GM19025 (cell line): ENCODE measurements at regions not wholly inside any gene's neighbourhood (a gene's known extent, or its start where the extent isn't known, plus 50 kb on each side); places are given as distances from the start of the nearest gene placed in this dataset.
"Not testable (repeated sequence)": the region's sequence is repeated elsewhere in the genome, so short reads cannot be mapped to it uniquely, and the experiment has no call there.

Source experiments
- ATAC-seq: cut with Tn5 transposase; IDR thresholded peaks from one replicate; pipeline ENCODE4 v1.9.1; 2021; ENCODE audit warnings: mild to moderate bottlenecking, low read depth, moderate library complexity; ENCODE audit not compliant: unreplicated experiment

DNA sequence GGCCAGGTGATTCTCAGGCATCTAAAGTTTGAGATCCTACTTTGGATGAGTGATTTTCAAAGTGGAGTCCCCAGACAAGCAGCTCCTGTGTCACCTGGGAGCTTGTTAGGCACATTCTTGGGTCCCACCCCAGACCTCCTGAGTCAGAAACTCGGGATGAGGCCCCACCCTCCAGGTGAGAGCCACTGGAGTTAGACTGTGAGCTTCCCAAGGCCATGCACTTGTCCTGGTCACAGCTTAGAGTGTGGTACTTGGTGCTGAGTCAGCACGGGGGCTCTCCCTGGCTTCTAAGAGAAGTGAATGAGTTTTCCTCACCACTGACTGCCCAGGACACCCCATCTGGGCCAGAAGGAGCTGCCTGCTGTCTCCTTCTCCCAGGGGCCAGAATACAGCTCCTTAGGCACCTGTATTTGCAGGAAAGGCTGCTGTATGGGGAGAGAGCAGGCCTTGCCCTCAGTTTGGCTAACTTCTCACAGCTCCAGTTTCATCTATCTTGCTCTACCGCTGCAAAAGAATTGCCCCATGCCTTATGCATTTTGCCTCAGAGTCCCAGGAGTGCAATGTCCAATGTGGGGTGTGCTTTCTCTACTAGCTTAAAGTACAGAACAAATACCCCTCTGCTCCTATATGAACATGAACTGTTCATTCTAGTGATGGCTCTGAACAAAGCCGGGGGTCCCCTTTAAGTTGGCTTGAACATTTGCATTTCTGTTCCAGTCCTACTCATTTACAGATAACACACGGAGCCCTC is 98.1 kb downstream of the PSMG1 start:
- ATAC-seq, result no peak

DNA sequence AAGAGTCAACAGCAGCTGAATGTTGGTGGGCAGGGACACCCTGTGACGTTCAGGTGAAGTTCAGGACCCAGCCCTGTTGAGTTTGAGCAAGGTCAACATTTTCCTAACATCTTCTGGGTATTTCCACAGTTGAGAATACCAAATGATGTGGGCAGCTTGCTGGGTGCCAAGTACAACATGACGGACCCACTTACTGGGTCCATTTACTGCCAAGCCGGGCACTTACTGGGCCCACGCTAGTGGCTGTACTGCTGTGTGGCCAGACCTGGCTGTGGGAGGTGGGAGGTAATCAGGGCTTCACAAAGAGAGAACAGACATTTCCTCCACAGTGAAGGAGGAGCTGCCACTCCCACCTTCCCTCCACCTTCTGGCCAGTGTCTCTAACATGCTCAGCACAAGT is 99.2 kb downstream of the PSMG1 start:
- no peak for ATAC-seq

DNA sequence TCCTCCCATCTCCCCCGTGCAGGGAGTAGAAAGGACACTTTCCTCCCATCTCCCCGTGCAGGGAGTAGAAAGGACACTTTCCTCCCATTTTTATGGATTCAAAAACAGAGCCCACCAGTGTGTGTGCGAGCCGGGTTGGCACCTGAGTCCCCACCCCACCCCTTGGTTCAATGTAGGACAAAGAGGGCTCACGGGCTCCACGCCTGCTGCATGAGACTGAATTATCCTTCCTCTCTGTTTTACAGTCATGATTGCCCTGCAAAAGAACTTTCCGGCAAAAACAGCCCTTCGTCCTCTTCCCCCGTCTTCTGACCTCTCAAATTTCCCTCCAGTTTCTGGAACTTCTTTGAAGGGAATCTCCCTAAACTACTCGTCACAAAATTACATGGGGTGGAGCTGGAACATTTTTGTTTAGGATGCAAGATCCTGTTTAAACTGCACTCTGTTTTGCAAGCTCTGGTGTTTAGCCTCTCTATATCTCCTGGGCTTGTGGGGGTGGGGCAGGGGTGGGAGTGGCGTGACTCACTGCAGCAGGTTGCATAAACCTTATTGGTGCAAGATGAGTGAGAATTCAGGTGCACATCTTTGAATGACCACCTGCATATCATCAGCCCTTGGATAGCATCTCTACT is 99.8 kb downstream of the PSMG1 start:
- ATAC-seq, result no peak

DNA sequence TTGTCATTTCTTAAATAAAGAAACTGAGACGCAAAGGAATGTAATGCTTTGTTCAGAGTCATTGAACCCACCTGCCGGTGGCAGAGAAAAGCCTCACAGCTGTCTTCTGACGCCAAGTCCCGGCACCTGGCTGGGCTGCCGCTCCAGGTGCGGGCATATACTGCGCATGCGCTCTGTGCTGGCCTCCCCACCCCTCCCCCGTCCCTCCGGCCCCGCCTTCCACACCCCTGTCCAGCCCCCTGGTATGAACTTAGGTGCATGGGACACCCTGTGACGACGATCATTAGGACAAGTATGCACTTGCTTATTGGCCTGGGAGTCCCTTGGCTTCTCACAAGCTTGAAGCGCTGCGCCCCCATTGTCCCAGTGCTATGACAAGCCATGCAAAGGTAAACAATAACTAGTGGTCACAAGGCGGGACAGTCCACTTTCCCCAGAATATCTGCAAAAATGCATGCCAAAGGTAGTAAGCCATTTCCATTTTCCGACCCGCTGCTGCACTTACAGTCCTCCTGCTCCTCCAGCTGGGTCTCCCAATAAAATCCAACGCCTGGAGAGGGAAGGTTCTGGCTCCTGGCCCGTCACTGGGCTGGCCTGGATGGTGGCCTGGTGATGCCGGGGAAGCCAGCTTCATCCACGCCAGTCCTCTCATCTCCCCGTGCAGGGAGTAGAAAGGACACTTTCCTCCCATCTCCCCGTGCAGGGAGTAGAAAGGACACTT is 100.4 kb downstream of the PSMG1 start:
- no peak for ATAC-seq

DNA sequence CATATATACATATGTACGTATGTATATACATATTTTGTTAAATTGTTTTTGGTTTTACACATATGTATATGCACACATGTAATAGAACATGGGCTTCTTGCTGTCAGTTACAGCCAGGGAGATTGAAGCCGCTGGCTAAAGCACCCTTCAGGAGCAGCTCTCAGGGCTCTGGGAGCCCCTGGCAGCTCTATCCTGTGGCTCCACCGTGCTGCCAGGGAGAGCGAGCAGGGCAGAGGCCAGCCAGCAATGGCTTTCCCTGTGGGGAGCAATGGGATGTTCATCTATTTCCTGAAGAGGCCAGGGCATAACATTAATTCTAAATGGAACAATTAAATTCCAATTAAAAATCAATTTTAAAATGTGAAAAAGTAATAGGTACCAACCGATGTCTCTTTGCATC is 102.9 kb downstream of the PSMG1 start:
- no peak for ATAC-seq

DNA sequence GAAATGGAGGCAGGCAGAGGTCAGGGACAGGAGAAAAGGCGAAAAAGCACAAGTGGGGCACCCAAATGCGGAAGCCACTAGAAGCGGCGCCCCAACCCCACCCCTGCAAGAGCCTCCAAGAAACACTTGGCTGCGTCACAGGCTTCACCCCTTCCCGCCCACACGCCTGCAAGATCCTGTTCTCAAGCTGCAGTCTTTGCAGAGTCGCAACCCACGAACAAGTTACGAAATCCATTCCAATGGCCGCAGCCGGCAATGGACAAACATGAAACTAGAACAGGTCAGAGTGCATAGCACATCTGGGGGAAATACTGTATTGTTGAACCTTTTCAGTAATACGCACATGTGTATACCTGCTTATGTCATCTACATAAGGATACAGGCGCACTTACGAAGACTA is 103.6 kb downstream of the PSMG1 start:
- ATAC-seq, result no peak

DNA sequence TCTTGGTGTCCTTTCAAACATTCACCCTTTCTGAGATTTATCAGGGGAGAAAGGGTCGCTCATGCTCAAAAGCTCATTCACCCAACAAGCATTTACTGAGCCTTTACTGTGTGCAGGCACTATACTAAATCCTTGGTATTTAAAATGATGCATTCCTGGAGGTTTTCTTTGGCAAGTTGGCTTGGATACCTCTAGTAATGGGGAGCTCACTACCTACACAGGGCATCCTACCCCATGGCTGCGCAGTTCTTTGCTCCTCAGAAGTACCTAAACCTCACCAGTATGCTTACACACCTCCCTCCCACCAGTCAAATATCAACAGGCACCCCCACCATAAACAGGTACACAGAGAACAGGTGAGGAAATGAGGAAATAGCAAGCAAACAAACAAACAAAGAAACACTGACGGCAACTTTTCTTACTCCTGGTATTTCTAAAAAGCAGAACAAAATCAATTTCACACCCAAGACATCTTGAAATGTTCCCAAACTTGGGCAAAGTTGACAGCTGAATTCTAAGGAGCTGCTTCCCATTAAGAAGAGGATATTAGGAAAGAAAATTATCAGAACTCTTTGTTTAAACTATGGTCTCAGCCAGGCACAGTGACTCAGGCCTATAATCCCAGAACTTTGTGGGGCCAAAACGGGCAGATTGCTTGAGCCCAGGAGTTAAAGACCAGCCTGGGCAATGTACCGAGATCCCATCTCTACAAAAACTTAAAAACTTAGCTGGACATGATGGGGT is 104.8 kb downstream of the PSMG1 start:
- no peak for ATAC-seq

DNA sequence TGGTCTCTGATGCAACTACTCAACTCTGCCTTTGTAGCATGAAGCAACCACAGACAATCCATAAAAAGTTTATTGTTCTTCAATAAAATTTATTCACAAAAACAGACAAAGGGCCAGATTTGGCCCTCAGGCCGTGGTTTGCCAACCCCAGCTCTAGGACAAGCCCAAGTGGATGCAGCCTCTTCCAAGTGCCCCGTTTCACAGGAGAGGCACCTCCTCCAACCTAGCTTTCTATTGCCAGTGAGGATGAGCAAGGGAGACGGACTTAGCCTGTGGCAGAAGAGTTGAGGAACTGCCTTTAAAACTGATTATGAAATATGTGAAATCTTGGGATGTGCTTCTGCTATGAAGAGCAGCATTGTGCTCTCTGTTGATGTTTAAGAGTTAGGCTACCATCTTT is 105.4 kb downstream of the PSMG1 start:
- ATAC-seq, result no peak

DNA sequence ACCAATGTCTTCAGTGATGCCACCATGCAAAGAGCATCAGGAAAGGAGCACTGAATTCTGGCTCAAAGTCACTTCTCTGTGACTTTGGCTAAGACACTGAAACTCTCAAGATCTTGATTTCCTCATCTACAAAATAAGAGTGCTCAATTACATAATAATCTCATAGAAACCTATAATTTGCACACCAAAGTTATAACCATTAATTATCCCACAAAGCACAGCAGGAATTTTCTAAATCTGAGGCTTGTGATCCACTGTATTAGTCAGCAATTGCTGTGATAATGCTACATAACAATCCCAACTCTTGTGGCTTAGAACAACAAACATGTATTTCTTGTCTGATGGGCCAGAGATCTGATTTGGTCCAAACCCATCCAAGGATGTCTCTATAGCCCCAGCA is 108.7 kb downstream of the PSMG1 start:
- ATAC-seq, result no peak

DNA sequence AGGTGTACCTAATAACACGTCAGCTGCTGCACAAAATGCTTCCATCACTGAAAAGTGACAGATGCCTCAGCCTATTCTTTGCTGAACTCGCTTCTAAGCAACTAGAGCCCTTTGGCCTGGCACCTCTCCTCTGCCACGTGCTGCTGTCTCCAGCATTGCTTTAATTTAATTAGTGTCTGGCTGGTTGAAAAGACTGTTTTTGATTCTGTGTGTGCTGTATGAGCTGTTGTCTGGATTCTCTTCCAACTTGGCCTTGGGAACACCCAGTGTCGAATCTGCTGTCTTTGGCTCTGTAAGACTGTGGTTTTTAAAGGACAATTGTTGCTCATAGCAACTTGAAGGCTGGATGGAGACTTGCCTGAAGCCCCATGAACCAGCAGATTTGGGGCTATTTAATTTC is 109.5 kb downstream of the PSMG1 start:
- no peak for ATAC-seq

DNA sequence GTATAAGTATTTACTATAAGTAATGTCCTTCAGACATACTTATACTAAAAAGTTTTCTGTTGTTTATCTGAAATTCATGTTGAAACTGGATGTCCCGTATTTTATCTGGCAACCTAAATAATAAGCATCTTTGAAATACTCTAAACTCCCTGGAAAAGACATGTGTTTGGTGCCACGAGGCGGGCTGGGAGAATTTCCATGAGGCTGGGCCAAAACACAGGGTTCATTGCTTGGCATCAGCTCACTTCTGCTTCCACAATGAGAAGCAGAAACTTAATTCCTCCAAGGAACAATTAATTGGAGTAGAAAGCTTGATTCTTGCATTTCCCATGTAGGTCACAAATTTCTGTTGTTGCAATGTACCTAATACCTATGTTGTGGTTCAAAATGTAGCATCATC is 110.2 kb downstream of the PSMG1 start:
- ATAC-seq, result no peak

DNA sequence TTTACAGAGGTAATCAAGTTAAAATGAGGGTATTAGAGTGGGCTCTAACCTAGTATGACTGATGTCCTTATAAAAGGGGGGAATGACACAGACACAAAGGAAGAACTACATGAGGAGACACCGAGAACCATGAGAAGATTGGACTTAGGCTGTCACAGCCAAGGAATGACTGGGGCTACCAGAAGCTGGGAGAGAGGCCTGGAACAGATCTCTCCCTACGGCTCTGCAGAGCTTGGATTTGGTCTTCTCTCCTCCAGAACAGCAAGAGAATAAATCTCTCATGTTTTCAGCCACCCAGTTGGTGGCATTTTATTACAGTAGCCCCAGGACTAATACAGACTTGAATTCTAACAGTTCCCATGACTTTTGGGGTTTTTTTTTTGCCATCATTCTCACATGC is 110.8 kb downstream of the PSMG1 start:
- ATAC-seq, result no peak

DNA sequence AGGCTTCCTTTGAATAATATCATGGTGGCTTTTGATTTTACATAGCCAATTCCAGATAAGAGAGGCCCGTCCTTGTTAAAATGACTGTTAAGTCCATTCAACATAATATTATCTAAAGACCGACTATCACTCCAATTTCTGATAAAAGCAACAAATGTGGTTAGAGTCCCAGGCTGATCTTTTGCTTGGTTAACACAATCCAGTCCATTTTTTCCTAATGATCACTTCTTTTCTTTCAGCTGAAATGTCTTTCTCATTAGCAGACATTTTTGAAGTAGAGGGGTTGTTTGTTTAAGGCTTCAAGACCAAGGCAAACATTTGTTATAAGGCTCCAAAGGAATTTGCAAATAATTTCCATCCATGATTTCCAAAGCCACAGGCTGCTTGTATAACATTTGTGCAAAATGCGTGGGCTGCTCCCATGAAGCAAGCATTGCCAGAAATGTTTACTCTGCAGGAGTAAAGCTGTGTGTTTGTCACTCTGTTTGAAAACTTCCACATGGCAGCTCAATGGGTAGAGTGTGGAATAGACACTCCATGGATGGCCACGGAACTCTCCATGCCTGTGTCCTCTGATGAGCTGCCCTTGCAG is 111.5 kb downstream of the PSMG1 start:
- no peak for ATAC-seq

DNA sequence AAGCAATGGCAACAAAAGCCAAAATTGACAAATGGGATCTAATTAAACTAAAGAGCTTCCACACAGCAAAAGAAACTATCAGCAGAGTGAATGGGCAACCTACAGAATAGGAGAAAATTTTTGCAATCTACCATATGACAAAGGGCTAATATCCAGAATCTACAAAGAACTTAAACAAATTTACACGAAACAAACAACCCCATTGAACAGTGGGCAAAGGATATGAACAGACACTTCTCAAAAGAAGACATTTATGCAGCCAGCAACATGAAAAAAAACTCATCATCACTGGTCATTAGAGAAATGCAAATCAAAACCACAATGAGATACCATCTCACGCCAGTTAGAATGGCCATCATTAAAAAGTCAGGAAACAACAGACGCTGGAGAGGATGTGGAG is 113.4 kb downstream of the PSMG1 start:
- not testable (repeated sequence) for ATAC-seq

DNA sequence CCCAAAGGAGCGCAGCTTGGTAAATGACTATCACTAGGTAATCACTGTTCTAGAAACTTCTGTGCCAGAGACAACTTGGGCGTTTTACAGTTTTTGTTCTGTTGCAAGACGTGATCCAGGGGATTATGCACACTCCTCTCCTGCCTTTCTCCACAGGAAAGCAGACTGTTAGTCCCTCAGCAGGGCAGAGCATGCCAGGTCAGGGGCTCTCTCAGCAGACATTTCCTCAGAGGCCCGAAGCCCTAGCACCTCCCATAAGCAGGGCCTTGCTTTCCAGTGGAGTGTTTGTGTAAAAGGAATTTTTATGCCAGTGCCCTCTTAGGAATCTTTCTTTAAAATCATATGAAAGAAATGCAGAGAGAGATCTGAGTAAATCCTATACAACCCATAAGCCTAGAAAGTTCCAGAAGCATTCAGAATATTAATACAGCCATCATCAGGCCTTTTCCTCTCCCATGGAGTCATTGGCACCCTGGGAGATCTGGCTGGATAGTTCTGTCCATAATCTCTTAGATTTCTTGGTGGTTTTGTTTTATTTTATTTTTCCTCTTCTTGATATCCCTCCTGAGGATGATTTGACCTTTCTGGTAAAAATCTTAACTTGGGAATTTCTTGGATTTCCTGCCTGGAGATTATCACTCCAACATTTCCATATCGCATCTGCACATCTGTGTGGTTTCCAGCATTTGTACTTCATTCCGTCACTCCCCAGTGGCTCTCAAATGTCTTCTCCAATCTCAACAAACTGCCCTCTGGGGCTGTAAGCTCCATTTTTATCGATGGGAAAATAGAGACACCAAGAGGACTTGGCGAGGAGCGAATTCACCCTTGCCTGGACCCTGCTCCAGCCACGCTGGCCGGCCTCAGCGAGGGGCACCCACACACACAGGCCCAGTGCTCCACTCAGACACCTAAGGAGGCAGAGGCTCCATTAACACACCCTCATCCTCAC is 116.1 kb downstream of the PSMG1 start:
- ATAC-seq, result no peak

DNA sequence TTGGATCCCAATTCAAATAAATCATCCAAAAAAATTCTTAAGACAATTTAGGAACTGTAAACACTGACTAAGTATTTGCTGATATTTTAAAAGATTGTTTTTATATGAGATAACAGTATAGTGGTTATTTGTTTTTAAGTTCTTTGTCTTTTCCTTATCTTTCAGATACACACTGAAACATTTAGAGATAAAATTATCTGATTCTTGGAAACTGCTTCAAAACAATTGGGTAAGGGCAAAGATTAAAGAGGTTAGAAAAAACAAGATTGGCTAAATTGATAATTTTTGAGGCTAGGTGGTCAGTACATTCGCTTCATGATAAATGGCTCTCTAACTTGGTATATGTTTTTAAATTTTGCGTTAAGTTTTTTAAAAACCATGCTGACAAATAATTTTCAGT is 117.3 kb downstream of the PSMG1 start:
- ATAC-seq, result no peak

DNA sequence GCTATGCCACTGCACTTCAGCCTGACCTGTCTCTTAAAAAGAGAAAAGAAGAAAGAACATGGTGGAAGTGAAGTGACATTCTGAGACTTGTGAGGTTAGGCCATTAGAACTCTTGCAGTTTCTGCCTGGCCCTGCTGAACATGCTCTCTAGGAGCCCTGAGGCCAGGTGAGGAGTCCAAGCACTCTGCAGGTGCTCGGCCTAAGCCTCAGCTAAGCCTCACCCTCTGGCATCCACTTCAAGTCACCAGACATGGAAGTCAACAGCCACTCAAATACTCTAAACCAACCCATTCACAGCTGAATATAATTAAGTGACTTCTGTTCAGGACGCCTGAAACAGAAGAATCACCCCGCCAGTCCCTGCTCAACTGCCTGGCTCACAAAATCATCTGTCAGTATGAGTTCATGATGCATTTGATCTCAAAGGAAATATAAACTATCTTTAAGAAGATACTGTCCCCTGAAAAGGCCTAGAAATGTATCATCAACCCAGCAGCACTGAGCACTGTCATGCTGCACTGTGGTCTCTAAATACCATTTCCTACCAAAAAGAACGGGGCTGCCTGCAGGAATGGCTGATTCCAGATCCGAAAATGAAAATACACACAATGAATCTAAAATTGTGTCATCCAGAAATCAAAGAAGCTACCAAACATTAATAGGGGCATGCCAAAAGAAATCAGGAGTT is 118.8 kb downstream of the PSMG1 start:
- no peak for ATAC-seq

DNA sequence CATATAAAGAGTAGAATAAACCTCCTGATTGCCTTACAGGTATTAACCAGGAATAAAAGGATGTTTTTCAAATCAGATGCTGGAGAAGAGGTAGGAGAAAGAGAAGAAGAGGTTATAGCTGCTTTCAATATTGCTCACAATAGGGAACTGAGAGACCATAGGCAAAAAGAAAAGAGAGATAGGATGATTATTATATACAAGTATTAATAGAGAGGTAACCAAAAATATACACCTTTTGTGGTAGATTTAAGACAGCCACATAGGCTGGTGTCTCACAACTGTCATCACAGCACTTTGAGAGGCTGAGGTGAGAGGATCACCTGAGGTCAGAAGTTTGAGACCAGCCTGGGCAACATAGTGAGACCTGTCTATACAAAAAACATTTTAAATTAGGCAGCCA is 119.7 kb downstream of the PSMG1 start:
- ATAC-seq, result no peak

DNA sequence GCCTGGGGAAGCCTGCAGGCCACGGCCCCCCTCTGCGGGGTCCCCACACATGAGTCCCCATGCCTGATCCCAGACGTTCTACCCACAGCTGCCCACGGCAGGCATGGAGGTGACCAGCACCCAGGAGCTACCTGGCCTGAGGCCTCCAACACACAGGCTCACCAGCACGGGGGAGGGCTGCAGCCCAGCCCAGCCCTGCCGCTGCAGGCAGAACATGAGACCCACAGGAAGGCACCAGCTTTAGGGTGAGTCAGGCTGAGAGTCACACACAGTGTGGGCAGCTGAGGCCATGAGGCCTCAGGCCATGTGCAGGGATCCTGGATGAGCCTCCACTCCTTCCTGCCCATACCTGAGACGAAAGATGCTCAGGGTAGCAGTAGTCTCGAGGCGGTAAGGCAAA is 121.1 kb downstream of the PSMG1 start:
- ATAC-seq, result no peak
